Psoas muscle (tissue), 7 donors: ENCODE measurements at regions not wholly inside any gene's neighbourhood (a gene's known extent, or its start where the extent isn't known, plus 50 kb on each side); places are given as distances from the start of the nearest gene placed in this dataset.

Experiments used
- ATAC-seq, 4 donors: fragments of 200-7000 bp; cut with Tn5 transposase; one replicate each; pipeline ENCODE4 v1.9.1; 2020; ENCODE audit warnings: moderate library complexity in 3 of 4, mild to moderate bottlenecking in 2 of 4
- DNase-seq, 2 donors: peaks; one replicate each; pipeline ENCODE4 v3.0.0-alpha.2; 2020
- H3K27ac ChIP-seq: fragments of 200-600 bp; one replicate; pipeline ENCODE4 v1.8.0; 2022
- H3K27me3 ChIP-seq, 3 donors: fragments of 200-600 bp in 1 of 3; one replicate each; pipeline versions ENCODE4 v1.6.1 to v1.8.0; 2013 to 2022; ENCODE audit warnings: low read length in 2 of 3, mild to moderate bottlenecking in 2 of 3, moderate library complexity in 1 of 3; ENCODE audit not compliant: insufficient read depth in 3 of 3
- H3K36me3 ChIP-seq, 2 donors: fragments of 200-600 bp in 1 of 2; one replicate each; pipeline versions ENCODE4 v1.6.1 to v1.8.0; 2013 to 2022; ENCODE audit warnings: low read depth in 1 of 2, mild to moderate bottlenecking in 1 of 2, moderate library complexity in 1 of 2; ENCODE audit not compliant: insufficient read depth in 1 of 2
- H3K4me1 ChIP-seq: fragments of 200-600 bp; one replicate; pipeline ENCODE4 v1.8.0; 2022
- H3K4me3 ChIP-seq: fragments of 200-600 bp; one replicate; pipeline ENCODE4 v1.8.0; 2022; ENCODE audit warnings: mild to moderate bottlenecking
- H3K9me3 ChIP-seq: fragments of 200-600 bp; one replicate; pipeline ENCODE4 v1.8.0; 2022
- CTCF ChIP-seq: fragments of 200-600 bp; IDR thresholded peaks from one replicate; pipeline ENCODE4 v1.8.0; 2022; ENCODE audit warnings: antibody characterized with exemption
- WGBS, 3 donors: extraction: QIAGEN DNeasy Blood & Tissue Kit; methylation state at CpG; one replicate each; pipeline versions ENCODE4 v1.1.6 to v1.1.7; 2013; 5-methylcytosine and 5-hydroxymethylcytosine counted together
- intact Hi-C, 2 donors: fragments of 100-400 bp; cut with DNase I; formaldehyde crosslinking; loops; one replicate each; pipeline versions ENCODE4 v1.11.0 to v1.14.2; 2022
- donor health status: healthy with polysubstance abuse.
- donor health status: DM: no; HTN: no; CAD: no; lungs with moderate emphysema.
- donor health status: Bipolar disorder and iron deficiency.
- donor health status: healthy.
- donor health status: DM: yes; HTN: yes; CAD: no.
- donor health status: DM: no; HTN: no; CAD: no.
- donor health status: DM: yes; HTN: yes; CAD: no.

- H3K27me3 ChIP-seq: peaks cover 0 to 10% (median 0%) of the 10 kb centered on the region in 3 donors
- no peak for TF ChIP-seq CTCF
- H3K9me3 ChIP-seq: no peaks in the 10 kb centered on the region
- WGBS, 3 donors: 72 to 77% (median 73%) methylated on average over 4 of the region's 4 CpGs
- H3K4me1 ChIP-seq: no peaks in the 10 kb centered on the region
- no peak for DNase-seq
- intact Hi-C loops: no loop called here
- no peak for ATAC-seq
- no peaks in the 10 kb centered on the region for H3K36me3 ChIP-seq
- no peak overlapping the region for H3K4me3 ChIP-seq
- H3K27ac ChIP-seq: no peak overlapping the region
Observed at GRCh38 chr1:243903041-243903440, 53.0 kb upstream of the AKT3 start.

- H3K27me3 ChIP-seq: peaks cover 0 to 10% (median 0%) of the 10 kb centered on the region in 3 donors
- ATAC-seq: no peak
- intact Hi-C loops: no loop called here
- no peak overlapping the region for H3K4me3 ChIP-seq
- TF ChIP-seq CTCF: no peak
- no peak overlapping the region for H3K27ac ChIP-seq
- H3K4me1 ChIP-seq: no peaks in the 10 kb centered on the region
- no peak for DNase-seq
- H3K9me3 ChIP-seq: no peaks in the 10 kb centered on the region
- H3K36me3 ChIP-seq: no peaks in the 10 kb centered on the region
- 68 to 70% (median 68%) methylated on average over 2 of the region's 2 CpGs for WGBS, 3 donors
Observed at GRCh38 chr1:243902100-243902499, 52.1 kb upstream of the AKT3 start.
